Gastroesophageal sphincter (tissue), 4 donors: ENCODE measurements at regions not wholly inside any gene's neighbourhood (a gene's known extent, or its start where the extent isn't known, plus 50 kb on each side); places are given as distances from the start of the nearest gene placed in this dataset.

Experiments
- ATAC-seq: fragments of 150-250 bp; one replicate; pipeline ENCODE4 v1.9.1; 2016; ENCODE audit warnings: mild to moderate bottlenecking, moderate library complexity
- H3K27ac ChIP-seq, 4 donors: fragments of 200-600 bp; sonication (generic) in 3 of 4; 1 replicate in 3 of 4; 2 replicates in 1 of 4; pipeline ENCODE4 v1.5.1; 2016 to 2019
- H3K27me3 ChIP-seq: fragments of 200-600 bp; sonication (generic); one replicate; pipeline ENCODE4 v1.5.1; 2019
- H3K36me3 ChIP-seq, 2 donors: fragments of 200-600 bp; sonication (generic); one replicate each; pipeline ENCODE4 v1.5.1; 2019; ENCODE audit warnings: control low read depth in 1 of 2
- H3K4me1 ChIP-seq, 3 donors: fragments of 200-600 bp; sonication (generic); 1 replicate in 2 of 3; 2 replicates in 1 of 3; pipeline ENCODE4 v1.5.1; 2016 to 2019; ENCODE audit warnings: control low read depth in 2 of 3
- H3K4me3 ChIP-seq, 2 donors: fragments of 200-600 bp; sonication (generic); one replicate each; pipeline ENCODE4 v1.5.1; 2019; ENCODE audit warnings: mild to moderate bottlenecking in 1 of 2, moderate library complexity in 1 of 2
- H3K9me3 ChIP-seq, 3 donors: fragments of 200-600 bp; sonication (generic); one replicate each; pipeline ENCODE4 v1.5.1; 2017 to 2019; ENCODE audit warnings: control low read depth in 2 of 3
- EP300 ChIP-seq: sonication (generic); formaldehyde crosslinking; IDR thresholded peaks from one replicate; pipeline ENCODE4 v1.6.1; 2017; ENCODE audit warnings: antibody characterized with exemption, mild to moderate bottlenecking
- POLR2A ChIP-seq, 2 donors: fragments of 450-650 bp; IDR thresholded peaks; one replicate each; pipeline ENCODE4 v1.6.1; 2017; ENCODE audit warnings: antibody characterized with exemption in 2 of 2, mild to moderate bottlenecking in 2 of 2, moderate library complexity in 1 of 2
- POLR2AphosphoS5 ChIP-seq: sonication (generic); formaldehyde crosslinking; IDR thresholded peaks from one replicate; pipeline ENCODE4 v1.6.1; 2017; ENCODE audit warnings: antibody characterized with exemption
- WGBS, 2 donors: methylation state at CpG; one replicate each; pipeline ENCODE4 v1.1.5; 2018; ENCODE audit warnings: low coverage in 1 of 2; 5-methylcytosine and 5-hydroxymethylcytosine counted together
- TF ChIP-seq, protein P1 (sequence below), 4 experiments: fragments of 200-600 bp in 2 of 4; fragments of 450-650 bp in 2 of 4; sonication (generic) in 1 of 4; IDR thresholded peaks; one replicate each; pipeline ENCODE4 v1.5.1; 2017 to 2019; ENCODE audit warnings: antibody characterized with exemption in 4 of 4, mild to moderate bottlenecking in 2 of 4, moderate library complexity in 2 of 4

DNA sequence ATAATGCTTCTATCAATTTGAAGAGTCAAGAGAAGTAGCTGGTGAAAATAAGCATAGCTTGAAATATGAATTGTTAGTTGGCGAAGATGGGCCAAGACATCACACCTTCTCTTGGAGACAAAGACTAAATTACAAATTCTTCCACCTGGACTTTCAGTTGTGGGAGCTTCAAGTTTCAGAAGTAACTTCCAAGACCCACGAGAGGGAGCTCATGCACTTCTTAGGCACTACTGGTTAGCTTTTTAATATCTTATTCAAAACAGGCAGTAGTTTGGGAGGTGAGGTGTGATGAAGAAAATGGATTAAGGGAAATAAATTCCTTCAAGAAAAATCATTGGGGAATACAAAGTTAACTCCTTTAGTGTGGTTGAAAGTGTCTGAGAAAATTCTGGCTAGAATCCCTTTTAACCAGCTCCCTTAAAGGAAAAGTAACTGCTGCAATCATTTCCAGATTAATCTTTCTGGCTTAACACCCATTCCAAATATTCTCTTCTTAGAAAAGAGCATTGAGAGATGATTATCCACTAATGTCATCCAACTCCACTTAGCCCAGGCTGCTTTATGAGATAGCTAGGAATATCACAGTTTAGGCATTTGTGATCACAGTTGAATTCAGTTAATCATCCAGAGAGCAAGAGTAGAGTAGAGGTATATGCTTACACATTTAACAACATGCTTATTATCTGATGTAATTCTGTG lies 139.5 kb upstream of the DMRTA1 start:
- no peak overlapping the region for H3K27ac ChIP-seq
- no peak for ATAC-seq

DNA sequence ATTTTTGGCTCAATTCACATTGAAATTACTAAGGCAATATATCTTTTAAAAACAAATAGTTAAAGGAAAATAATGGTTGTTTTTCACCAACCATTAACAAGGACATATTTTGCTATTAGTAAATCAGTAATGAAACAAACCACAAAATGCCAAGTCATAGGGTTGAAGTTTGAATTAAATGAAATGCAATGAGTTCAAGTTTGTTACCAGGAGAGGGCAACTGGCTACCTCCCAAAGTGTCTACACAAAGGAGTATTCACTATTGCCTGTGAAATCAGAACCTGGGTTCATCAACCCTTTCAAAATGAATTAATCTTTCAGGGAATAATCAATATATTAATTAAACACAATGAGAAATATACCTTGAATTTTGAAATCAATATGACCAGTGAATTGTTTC lies 138.4 kb upstream of the DMRTA1 start:
- no peak overlapping the region for H3K4me3 ChIP-seq
- no peak overlapping the region for H3K27ac ChIP-seq
- no peak for ATAC-seq
- H3K9me3 ChIP-seq: no peaks in the 10 kb centered on the region
- TF ChIP-seq EP300: no peak
- no peak for TF ChIP-seq POLR2AphosphoS5
- TF ChIP-seq, protein P1, sequence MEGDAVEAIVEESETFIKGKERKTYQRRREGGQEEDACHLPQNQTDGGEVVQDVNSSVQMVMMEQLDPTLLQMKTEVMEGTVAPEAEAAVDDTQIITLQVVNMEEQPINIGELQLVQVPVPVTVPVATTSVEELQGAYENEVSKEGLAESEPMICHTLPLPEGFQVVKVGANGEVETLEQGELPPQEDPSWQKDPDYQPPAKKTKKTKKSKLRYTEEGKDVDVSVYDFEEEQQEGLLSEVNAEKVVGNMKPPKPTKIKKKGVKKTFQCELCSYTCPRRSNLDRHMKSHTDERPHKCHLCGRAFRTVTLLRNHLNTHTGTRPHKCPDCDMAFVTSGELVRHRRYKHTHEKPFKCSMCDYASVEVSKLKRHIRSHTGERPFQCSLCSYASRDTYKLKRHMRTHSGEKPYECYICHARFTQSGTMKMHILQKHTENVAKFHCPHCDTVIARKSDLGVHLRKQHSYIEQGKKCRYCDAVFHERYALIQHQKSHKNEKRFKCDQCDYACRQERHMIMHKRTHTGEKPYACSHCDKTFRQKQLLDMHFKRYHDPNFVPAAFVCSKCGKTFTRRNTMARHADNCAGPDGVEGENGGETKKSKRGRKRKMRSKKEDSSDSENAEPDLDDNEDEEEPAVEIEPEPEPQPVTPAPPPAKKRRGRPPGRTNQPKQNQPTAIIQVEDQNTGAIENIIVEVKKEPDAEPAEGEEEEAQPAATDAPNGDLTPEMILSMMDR (IDR thresholded peaks at IDR 0.05): no peak
- no peak for TF ChIP-seq POLR2A (IDR thresholded peaks at IDR 0.05)
- H3K4me1 ChIP-seq: no peaks in the 10 kb centered on the region
- H3K36me3 ChIP-seq: no peaks in the 10 kb centered on the region
- H3K27me3 ChIP-seq: no peaks in the 10 kb centered on the region

More for the DNA sequence above, 139.5 kb upstream of the DMRTA1 start:
- Histone ChIP-seq H3K4me3 (no peak overlapping the region), H3K9me3 (no peaks in the 10 kb centered on the region), H3K36me3 (no peaks in the 10 kb centered on the region), H3K27me3 (no peaks in the 10 kb centered on the region), H3K4me1 (no peaks in the 10 kb centered on the region)
- WGBS, 2 donors: 0 to 20% methylated on average over 1 to 2 of the region's 2 CpGs
- TF ChIP-seq, protein P1 (IDR thresholded peaks at IDR 0.05): peak; percentile 29 to 75 (median 62)
- TF ChIP-seq POLR2A (IDR thresholded peaks at IDR 0.05): no peak

DNA sequence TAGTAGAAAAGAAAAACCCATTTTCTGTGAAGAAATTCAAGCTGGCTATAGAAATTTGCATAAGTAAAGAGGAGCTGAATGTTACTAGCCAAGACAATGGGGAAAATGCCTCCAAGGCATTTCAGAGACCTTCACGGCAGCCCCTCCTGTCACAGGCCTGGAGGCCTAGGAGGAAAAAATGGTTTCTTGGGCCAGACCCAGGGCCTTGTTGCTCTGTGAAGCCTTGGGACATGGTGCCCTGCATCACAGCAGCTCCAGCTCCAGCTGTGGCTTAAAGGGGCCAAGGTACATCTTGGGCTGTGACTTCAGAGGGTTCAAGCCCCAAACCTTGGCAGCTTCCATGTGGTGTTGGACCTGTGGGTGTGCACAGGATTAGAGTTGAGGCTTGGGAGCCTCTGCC lies 130.0 kb upstream of the DMRTA1 start:
- H3K27ac ChIP-seq: no peak overlapping the region
- TF ChIP-seq POLR2A (IDR thresholded peaks at IDR 0.05): no peak
- TF ChIP-seq POLR2AphosphoS5: no peak
- no peak for TF ChIP-seq EP300
- TF ChIP-seq, protein P1 (IDR thresholded peaks at IDR 0.05): no peak

DNA sequence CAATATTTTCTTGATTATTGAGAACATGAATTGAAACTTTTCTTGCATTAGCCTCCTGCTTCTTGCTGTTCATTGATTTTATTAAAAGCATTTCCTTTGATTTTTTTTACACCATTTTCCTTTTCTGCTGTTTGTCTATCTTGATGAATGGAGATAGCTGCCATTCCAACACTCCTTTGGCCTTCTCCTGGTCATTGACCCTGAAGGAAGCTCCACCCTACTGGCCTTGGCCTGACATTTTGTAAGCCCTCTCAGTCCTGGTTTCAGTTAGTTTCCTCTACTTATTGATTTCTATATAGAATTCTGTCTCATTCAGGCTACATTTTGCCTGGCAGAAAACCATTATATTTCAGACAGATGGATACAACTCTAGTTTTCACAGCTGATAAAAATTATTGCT lies 115.1 kb upstream of the DMRTA1 start:
- no peaks in the 10 kb centered on the region for H3K27me3 ChIP-seq
- no peak overlapping the region for H3K27ac ChIP-seq
- no peaks in the 10 kb centered on the region for H3K36me3 ChIP-seq
- ATAC-seq: no peak
- TF ChIP-seq, protein P1 (IDR thresholded peaks at IDR 0.05): no peak
- no peak overlapping the region for H3K4me3 ChIP-seq
- no peaks in the 10 kb centered on the region for H3K9me3 ChIP-seq
- no peaks in the 10 kb centered on the region for H3K4me1 ChIP-seq

More for the DNA sequence above, 130.0 kb upstream of the DMRTA1 start:
- Histone ChIP-seq H3K4me1 (no peaks in the 10 kb centered on the region), H3K4me3 (no peak overlapping the region), H3K36me3 (no peaks in the 10 kb centered on the region), H3K9me3 (no peaks in the 10 kb centered on the region), H3K27me3 (no peaks in the 10 kb centered on the region)
- WGBS, 2 donors: 100% methylated on average over 1 of the region's 1 CpG; no CpG with 5 or more reads in 1 of the 2 donors
- no peak for ATAC-seq

DNA sequence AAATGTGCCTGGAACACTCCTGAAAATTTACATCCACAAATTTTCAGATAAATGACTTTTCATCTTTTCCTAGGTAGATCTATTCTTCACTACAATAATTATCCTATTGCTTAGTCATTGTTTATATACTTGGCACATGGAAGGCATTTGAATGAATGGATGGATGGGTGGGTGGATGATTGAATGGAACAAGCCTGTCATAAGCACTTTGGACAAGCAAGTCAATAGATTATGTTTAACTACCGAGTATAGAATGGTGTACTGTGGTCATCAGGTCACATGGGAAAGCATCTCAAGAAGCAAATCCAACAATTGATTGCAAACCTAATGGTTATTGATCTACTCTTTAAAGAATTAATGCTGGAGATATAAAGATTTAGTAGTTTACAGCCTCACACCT lies 114.4 kb upstream of the DMRTA1 start:
- WGBS, 2 donors: 33 to 44% methylated on average over 1 of the region's 1 CpG
- Histone ChIP-seq H3K27ac (no peak overlapping the region), H3K4me3 (no peak overlapping the region), H3K36me3 (no peaks in the 10 kb centered on the region), H3K4me1 (no peaks in the 10 kb centered on the region), H3K27me3 (no peaks in the 10 kb centered on the region), H3K9me3 (no peaks in the 10 kb centered on the region)
- no peak for ATAC-seq
- TF ChIP-seq POLR2AphosphoS5: no peak
